IPS-NIHi7 (cell line): ENCODE measurements at regions not wholly inside any gene's neighbourhood (a gene's known extent, or its start where the extent isn't known, plus 50 kb on each side); places are given as distances from the start of the nearest gene placed in this dataset.

Experiments
- DNase-seq: peaks from one replicate; pipeline ENCODE4 v3.0.0; 2012; ENCODE audit warnings: mixed read lengths; ENCODE audit errors: extremely low spot score

DNA sequence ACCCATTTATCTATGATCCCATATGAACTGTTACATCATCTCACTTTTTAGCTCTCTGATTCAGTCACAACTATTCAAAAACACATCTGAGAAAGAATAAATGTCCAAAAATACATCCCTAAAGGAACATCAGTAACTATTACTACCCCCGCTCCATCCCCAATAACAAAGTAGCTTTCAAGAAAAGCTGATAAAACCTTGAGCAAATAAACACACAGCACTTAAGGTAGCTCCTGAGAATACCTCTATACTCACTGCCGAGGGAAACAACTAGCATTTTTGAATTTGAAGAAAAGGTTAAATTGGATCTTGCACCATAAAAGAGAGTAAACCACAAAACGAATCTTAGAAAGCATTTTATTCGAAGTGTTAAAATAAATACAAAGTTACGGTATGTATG lies 63.4 kb downstream of the PMAIP1 start:
- no peak for DNase-seq

DNA sequence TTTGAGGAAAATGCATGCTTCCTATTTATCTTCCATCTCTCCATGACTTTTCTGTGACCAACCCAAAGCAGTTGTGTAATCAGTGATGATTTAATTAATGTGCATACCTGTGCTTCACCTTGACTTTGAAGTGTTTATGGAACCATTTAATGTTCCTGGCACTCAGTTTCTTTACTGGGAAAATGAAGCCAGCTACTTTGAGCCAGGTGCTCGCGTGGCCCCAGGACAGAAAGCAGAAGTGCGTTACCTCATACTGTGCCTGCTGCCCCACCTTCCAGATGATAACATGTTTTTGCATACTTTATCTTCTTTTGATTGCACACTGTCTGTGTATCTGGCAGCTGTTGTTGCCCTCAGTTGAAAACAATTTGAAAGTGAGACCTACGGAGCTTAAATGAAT lies 61.3 kb downstream of the PMAIP1 start:
- no peak for DNase-seq

GRCh38 chr18:59960272-59960671 lies 60.5 kb downstream of the PMAIP1 start:
- no peak for DNase-seq

DNA sequence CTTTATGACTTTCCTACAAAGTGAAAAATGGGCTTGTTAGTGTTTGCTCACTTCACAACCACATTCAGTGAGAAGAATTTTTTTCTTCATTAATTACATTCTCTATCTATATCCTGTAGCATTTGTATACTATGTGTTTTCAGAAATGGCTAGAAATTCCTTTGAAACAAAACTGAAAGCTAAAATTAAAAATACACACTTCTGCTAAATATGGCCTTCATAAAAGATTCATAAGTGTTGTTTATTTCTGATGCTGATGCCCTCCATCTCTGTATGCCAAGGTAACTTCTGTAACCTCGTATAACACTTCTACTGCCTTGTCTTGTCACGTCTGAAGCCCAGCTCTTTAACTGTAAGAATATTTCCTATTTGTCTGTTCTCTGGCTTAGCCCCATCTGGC lies 59.8 kb downstream of the PMAIP1 start:
- DNase-seq: no peak

DNA sequence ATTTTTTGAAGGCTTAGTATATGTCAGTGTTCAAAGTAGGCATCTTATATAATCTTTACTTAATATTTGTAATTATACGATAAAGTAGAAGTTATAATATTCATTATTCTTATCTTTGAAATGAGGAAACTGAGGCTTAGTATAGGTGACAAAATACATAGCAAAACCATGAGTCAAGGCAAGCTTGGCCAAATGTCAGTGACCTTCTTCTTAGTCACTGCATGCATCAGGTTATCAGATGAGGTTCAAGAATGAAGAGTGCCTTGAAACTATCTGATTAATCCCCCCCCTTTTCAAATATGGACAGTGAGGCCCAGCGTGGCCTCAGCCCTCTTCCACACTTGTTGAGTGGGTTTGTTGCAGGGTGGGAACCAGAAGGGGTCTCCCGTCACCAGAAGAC lies 59.3 kb downstream of the PMAIP1 start:
- no peak for DNase-seq

GRCh38 chr18:59957957-59958356 lies 58.2 kb downstream of the PMAIP1 start:
- DNase-seq: no peak

DNA sequence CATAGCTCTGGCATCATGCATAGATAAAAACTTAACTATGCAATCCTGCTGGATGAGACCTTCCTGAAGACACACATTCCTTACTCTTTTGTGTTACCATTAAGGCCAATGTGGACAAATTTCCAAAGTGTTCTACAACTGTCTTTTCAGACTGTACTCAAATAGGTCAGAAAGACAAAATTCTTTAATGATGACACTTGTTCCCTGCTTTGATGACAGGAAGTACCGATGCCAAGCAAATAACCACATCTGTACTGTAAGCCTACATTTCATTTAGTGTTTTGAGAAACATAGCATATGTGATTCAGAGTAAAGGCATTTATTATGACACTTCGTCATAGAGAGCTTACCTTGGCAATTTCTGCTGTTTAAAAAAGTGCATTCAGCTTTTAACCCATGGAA lies 55.0 kb downstream of the PMAIP1 start:
- no peak for DNase-seq

- DNase-seq: no peak
These were observed 54.4 kb downstream of the PMAIP1 start for GRCh38 chr18:59954241-59954640.
